GM23248 (cell line): ENCODE measurements at regions not wholly inside any gene's neighbourhood (a gene's known extent, or its start where the extent isn't known, plus 50 kb on each side); places are given as distances from the start of the nearest gene placed in this dataset.

Experiments used
- EZH2 ChIP-seq: fragments of 200-600 bp; sonication (generic); IDR thresholded peaks from 2 replicates; pipeline ENCODE4 v1.6.1; 2018; ENCODE audit warnings: antibody characterized with exemption, mild to moderate bottlenecking; ENCODE audit not compliant: insufficient read depth, poor library complexity, severe bottlenecking
- EZH2phosphoT487 ChIP-seq: fragments of 200-600 bp; sonication (generic); IDR thresholded peaks from 2 replicates; pipeline ENCODE4 v1.6.1; 2018; ENCODE audit warnings: antibody characterized with exemption, moderate library complexity, mild to moderate bottlenecking, low read depth; ENCODE audit not compliant: insufficient read depth

GRCh38 chr5:74371621-74372020, 268.9 kb downstream of the ENC1 start:
- no peak for TF ChIP-seq EZH2
- TF ChIP-seq EZH2phosphoT487: no peak
